GM13977 (cell line): ENCODE measurements at regions not wholly inside any gene's neighbourhood (a gene's known extent, or its start where the extent isn't known, plus 50 kb on each side); places are given as distances from the start of the nearest gene placed in this dataset.
"Not testable (repeated sequence)": the region's sequence is repeated elsewhere in the genome, so short reads cannot be mapped to it uniquely, and the experiment has no call there.

Source experiments
- DNase-seq: peaks from one replicate; pipeline ENCODE4 v3.0.0; 2012; ENCODE audit warnings: low spot score
- CTCF ChIP-seq: IDR thresholded peaks from 2 replicates; pipeline ENCODE4 v1.5.1; 2012; ENCODE audit warnings: mild to moderate bottlenecking, control low read depth; ENCODE audit not compliant: insufficient read depth; ENCODE audit errors: extremely low read depth, missing control alignments
- in situ Hi-C: fragments of 300-500 bp; cut with MboI; formaldehyde crosslinking; loops from one replicate; pipeline ENCODE4 v1.12.0; 2022; ENCODE audit warnings: low sequenced_read_pairs, low pct_unique_long_range_greater_than_20kb, mixed read lengths, inconsistent platforms; ENCODE audit not compliant: unreplicated experiment

GRCh38 chr1:229005556-229005955 is 265.4 kb upstream of the RAB4A start:
- TF ChIP-seq CTCF = no peak
- in situ Hi-C loops = no loop called here
- no peak for DNase-seq

- DNase-seq = no peak
- in situ Hi-C loops = no loop called here
- no peak for TF ChIP-seq CTCF
Observed at GRCh38 chr1:229006121-229006870, 264.6 kb upstream of the RAB4A start.

GRCh38 chr1:229007167-229007566 is 263.7 kb upstream of the RAB4A start:
- no peak for DNase-seq
- no peak for TF ChIP-seq CTCF
- in situ Hi-C loops = no loop called here

GRCh38 chr1:229007701-229008100 is 263.2 kb upstream of the RAB4A start:
- no peak for DNase-seq
- in situ Hi-C loops = no loop called here
- TF ChIP-seq CTCF = no peak

GRCh38 chr1:229008347-229008746 is 262.6 kb upstream of the RAB4A start:
- in situ Hi-C loops, DNase-seq: not testable (repeated sequence)

- TF ChIP-seq CTCF = no peak
- in situ Hi-C loops = no loop called here
- no peak for DNase-seq
Observed at GRCh38 chr1:229011022-229011421, 259.9 kb upstream of the RAB4A start.

- DNase-seq = no peak
- TF ChIP-seq CTCF = no peak
- in situ Hi-C loops = no loop called here
Observed at GRCh38 chr1:229012823-229013222, 258.1 kb upstream of the RAB4A start.
